GM19452 (cell line): ENCODE measurements at regions not wholly inside any gene's neighbourhood (a gene's known extent, or its start where the extent isn't known, plus 50 kb on each side); places are given as distances from the start of the nearest gene placed in this dataset.
"Not testable (repeated sequence)": the region's sequence is repeated elsewhere in the genome, so short reads cannot be mapped to it uniquely, and the experiment has no call there.

ENCODE experiments used
- ATAC-seq: cut with Tn5 transposase; IDR thresholded peaks from one replicate; pipeline ENCODE4 v1.9.1; 2021; ENCODE audit not compliant: unreplicated experiment

- no peak for ATAC-seq
Measured at GRCh38 chr5:54885636-54886035, 99.8 kb downstream of the ESM1 start.

DNA sequence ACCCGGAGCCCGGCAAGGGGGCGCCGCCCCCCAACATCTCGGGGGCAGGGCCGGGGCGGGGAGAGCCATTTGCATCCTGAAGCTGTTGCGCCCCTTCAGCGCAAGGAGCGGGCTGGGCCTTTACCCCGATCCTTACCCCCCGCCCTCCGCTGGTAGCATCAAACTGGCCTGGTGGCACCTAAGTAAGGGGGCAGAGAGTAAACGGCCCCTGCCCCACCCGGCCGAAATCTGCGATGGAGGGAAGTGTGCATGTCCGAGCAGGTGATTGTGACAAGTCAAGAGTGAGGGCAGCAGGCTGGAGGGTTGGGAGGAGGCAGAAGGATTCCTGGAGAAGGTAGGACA lies 101.2 kb downstream of the ESM1 start:
- no peak for ATAC-seq

- ATAC-seq: no peak
Measured at GRCh38 chr5:54883374-54884194, 101.8 kb downstream of the ESM1 start.

DNA sequence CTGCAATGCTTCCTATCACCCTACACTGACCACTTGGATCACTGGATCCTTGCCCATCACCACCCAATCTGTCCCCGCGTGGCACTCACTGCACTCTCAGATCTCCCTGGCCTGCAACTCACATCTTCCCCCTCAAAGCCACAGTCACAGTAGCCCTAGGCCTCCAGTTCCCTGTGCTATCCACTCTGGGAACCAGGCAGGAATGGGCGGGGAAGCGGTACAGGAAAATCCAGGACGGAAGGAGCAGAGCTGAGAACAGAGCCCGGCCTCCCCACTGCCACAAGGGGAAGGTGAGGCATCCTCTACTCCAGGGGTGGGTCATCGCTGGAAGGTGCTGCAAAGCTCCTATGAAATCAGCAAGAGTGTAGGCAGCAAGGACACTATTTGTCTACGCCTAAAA lies 102.6 kb downstream of the ESM1 start:
- no peak for ATAC-seq

GRCh38 chr5:54882101-54882500 lies 103.3 kb downstream of the ESM1 start:
- no peak for ATAC-seq

DNA sequence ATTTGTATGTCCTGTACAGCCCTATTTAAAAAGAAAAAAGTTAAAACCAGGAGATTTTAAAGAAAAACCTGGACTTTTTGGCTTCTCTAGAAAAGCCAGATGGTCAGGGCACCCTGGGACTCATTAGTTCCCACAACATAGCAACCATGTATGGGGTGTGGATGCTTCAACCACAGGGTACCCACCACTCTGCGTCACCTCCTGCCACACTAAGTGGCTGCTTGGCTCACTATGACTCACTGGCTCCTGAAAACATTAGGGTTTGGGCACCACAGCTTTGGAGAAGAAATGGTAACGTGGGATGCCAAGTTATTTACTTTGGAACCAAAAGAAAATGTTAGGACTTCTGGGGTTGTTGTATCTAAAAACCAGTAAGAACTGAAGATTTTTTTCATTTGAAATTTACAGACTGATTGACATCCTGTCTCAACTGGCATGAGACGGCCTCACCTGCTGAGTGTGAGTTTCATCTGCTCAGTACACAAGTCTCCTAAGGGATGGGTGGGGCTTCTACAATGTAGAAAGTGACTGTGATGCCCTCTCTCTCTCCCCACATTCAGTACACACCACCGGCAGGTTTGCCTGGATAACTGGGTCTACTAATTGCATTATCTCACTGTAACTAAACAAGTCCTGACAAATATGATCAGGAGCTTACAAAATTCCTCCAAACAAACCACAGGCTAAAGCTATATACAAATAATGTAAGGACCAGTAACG lies 103.9 kb downstream of the ESM1 start:
- ATAC-seq: no peak

GRCh38 chr5:54876976-54877375 lies 108.4 kb downstream of the ESM1 start:
- ATAC-seq: no peak

DNA sequence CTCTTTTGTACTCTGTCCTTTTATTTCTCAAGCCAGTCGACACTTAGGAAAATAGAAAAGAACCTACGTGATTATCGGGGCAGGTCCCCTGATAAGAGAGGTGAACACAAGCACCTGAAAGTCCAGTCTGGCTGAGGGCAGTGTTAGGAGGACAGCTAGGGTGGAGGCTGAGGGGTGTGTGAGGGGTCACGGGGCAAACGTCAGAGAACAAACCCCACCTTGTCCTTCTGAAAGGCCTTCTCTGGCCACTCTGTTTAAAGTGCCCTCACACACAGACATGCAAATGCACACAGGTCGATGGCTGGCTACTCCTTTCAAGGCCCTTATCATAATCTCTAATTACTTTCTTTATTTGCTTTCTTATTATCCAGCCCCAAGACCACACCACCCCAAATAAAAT lies 108.8 kb downstream of the ESM1 start:
- no peak for ATAC-seq

- ATAC-seq: no peak
Measured at GRCh38 chr5:54874337-54875021, 110.9 kb downstream of the ESM1 start.

- ATAC-seq: no peak
Measured at GRCh38 chr5:54873691-54874090, 111.7 kb downstream of the ESM1 start.

DNA sequence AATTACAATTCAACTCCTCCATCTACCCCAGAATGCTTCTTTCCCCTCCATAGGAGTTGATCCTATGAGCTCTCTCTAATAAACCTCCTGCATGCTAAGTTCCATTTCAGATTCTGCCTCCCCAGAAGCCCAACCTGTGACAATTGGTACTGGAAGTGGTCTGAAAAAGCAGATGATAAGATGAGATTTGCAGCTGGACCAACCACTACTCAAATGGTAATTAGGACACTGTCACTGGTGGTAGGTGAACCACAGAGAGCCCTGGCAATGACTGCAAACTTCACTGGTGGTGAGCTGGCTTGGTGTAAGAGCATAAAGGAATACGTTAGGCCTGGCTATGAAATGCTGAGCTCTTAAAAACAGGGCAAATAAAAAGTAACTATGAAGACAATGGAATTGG lies 112.6 kb downstream of the ESM1 start:
- no peak for ATAC-seq

DNA sequence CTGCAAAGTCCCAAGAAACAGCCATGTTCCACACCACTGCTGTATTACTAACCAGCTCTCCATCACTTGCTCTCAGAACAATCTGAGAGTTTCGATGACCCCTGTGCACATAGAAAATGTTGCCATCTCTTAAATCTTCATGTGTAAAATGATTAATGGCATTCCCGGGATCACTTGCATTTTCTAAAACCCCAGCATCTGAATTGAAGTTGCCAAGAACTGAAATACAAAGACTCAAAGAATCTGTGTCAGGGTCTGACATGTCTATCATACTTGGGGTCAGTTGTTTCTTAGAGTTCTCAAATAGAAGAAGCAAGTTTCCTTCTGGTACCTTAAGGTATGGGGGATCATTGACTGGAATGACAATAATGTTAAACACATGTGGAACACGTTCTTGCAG lies 115.1 kb downstream of the ESM1 start:
- no peak for ATAC-seq

- no peak for ATAC-seq
Measured at GRCh38 chr5:54869691-54870090, 115.7 kb downstream of the ESM1 start.

DNA sequence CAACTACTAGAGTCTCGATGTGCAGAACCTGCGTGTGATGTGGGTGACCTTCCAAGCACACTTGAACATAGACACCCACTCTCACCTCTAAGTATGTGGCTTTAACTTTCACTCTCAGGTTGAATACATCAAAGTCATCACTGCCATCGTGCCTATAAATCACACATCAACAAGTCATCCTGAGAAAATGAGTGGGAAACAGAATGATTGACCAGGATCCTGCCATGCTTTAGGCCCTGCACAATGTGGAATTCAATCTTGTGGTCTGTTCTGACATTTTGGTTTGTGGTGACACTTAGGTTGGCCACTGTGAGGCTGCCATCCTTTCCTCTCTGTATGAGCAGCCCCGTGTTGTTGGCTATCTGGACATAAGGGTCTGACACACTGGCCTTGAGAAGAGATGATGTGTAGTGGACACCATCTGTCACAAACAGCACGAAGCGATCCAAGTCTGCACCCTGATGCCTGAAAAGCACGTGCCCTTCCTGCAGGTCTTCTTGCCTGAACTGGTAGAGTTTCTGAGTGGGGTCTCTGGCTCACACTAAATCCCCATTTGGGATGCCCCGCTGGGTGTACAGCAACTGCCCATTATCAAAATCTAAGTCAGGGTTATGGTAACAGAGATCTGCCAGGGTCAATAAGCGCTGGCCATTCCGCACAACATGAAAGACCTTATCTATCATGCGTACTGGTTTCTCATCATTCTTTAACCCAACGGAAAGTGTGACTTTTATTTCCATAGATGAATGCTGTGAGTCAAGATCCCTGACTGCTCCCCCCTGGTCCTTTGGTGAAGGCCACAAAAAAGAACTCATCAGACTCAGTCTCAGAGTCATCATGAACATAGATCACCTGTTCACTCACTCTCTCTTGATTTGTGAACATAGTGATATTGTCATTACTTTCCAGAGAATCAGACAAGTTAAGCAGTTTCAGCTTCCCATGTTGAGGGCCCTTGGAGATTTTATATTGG lies 116.6 kb downstream of the ESM1 start:
- ATAC-seq: no peak

GRCh38 chr5:54867310-54867944 lies 118.0 kb downstream of the ESM1 start:
- ATAC-seq: no peak

GRCh38 chr5:54864911-54865515 lies 120.4 kb downstream of the ESM1 start:
- not testable (repeated sequence) for ATAC-seq

DNA sequence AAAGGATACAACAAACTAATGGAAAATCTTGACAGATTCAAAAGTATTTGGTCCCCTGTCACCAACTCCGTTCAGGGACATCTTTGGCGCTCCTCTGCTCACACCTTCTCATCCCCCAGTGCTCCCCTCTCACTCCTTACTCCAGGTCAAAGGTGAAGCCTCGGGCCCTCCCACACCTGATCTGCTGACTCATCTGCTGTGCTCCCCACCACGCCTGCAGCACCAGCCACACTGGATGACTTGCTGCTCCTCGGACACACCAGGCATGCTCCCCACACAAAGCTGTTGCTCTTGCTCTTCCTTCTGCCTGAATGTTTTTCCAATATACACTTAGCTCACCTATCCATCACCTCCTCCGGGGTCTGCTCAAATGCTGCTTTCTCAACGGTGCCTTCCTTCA lies 123.4 kb downstream of the ESM1 start:
- no peak for ATAC-seq

- no peak for ATAC-seq
Measured at GRCh38 chr5:54861212-54861894, 124.0 kb downstream of the ESM1 start.

- no peak for ATAC-seq
Measured at GRCh38 chr5:54860321-54860720, 125.1 kb downstream of the ESM1 start.
